Naive thymus-derived CD4-positive, alpha-beta T cell (primary cell): ENCODE measurements at regions not wholly inside any gene's neighbourhood (a gene's known extent, or its start where the extent isn't known, plus 50 kb on each side); places are given as distances from the start of the nearest gene placed in this dataset.
A peak's percentile ranks its signal among the peaks of the same experiment; 100 is the strongest.

ENCODE experiments used
- ATAC-seq: fragments of 150-1000 bp; cut with Tn5 transposase; 2 replicates; pipeline ENCODE4 v1.10.0; 2021; ENCODE audit warnings: mild to moderate bottlenecking, moderate library complexity
- CTCF ChIA-PET: fragments of 350-600 bp; sonication (Branson Sonifier 250); formaldehyde crosslinking; loops from one replicate; lab custom pipeline; 2021; ENCODE audit warnings: antibody characterized with exemption; lab: Charles Lee
- POLR2A ChIA-PET: fragments of 350-600 bp; sonication (Branson Sonifier 250); formaldehyde crosslinking; loops from one replicate; lab custom pipeline; 2021; ENCODE audit warnings: antibody characterized with exemption, inconsistent platforms; lab: Charles Lee
- DNase-seq, 9 donors: peaks; one replicate each; pipeline versions ENCODE4 v3.0.0 to v3.0.0-alpha.2; 2020 to 2022; ENCODE audit warnings: mixed read lengths in 1 of 9
- H3K27ac ChIP-seq: one replicate; pipeline ENCODE4 v1.7.0; 2013; ENCODE audit warnings: mild to moderate bottlenecking, low read depth, low read length, moderate library complexity
- H3K27me3 ChIP-seq, 2 donors: one replicate each; pipeline ENCODE4 v1.7.0; 2013; ENCODE audit warnings: low read length in 2 of 2, mild to moderate bottlenecking in 2 of 2, moderate library complexity in 2 of 2; ENCODE audit not compliant: control insufficient read depth in 2 of 2, insufficient read depth in 2 of 2
- H3K36me3 ChIP-seq, 3 experiments: 1 replicate in 2 of 3; 2 replicates in 1 of 3; pipeline ENCODE4 v1.7.0; 2013; ENCODE audit warnings: low read length in 3 of 3, mild to moderate bottlenecking in 3 of 3, moderate library complexity in 1 of 3; ENCODE audit not compliant: insufficient read depth in 3 of 3, control insufficient read depth in 2 of 3
- H3K4me1 ChIP-seq, 2 donors: one replicate each; pipeline ENCODE4 v1.7.0; 2013; ENCODE audit warnings: low read length in 2 of 2, mild to moderate bottlenecking in 2 of 2, moderate library complexity in 1 of 2; ENCODE audit not compliant: control insufficient read depth in 2 of 2, insufficient read depth in 2 of 2
- H3K4me3 ChIP-seq: 2 replicates; pipeline ENCODE4 v1.7.0; 2013; ENCODE audit warnings: mild to moderate bottlenecking, low read length
- H3K9me3 ChIP-seq, 3 experiments: 1 replicate in 2 of 3; 2 replicates in 1 of 3; pipeline ENCODE4 v1.7.0; 2013; ENCODE audit warnings: low read length in 3 of 3; ENCODE audit not compliant: control insufficient read depth in 2 of 3
- H3K27ac Mint-ChIP-seq, 9 donors: one replicate each; pipeline ENCODE4 v1.8.0; 2020 to 2022; ENCODE audit warnings: mixed read lengths in 9 of 9, mild to moderate bottlenecking in 8 of 9, moderate library complexity in 5 of 9, inconsistent platforms in 2 of 9
- H3K27me3 Mint-ChIP-seq, 5 donors: one replicate each; pipeline ENCODE4 v1.8.0; 2021 to 2022; ENCODE audit warnings: mixed read lengths in 5 of 5, mild to moderate bottlenecking in 1 of 5
- H3K36me3 Mint-ChIP-seq, 5 donors: one replicate each; pipeline ENCODE4 v1.8.0; 2020 to 2022; ENCODE audit warnings: mixed read lengths in 5 of 5, mild to moderate bottlenecking in 3 of 5, inconsistent platforms in 1 of 5
- H3K4me1 Mint-ChIP-seq, 7 donors: one replicate each; pipeline ENCODE4 v1.8.0; 2020 to 2022; ENCODE audit warnings: mixed read lengths in 7 of 7, mild to moderate bottlenecking in 3 of 7, inconsistent platforms in 1 of 7
- H3K4me3 Mint-ChIP-seq, 10 donors: one replicate each; pipeline ENCODE4 v1.8.0; 2020 to 2022; ENCODE audit warnings: mild to moderate bottlenecking in 10 of 10, mixed read lengths in 10 of 10, moderate library complexity in 6 of 10, inconsistent platforms in 2 of 10
- H3K9me3 Mint-ChIP-seq, 11 donors: one replicate each; pipeline ENCODE4 v1.8.0; 2020 to 2022; ENCODE audit warnings: mixed read lengths in 11 of 11, mild to moderate bottlenecking in 4 of 11, inconsistent platforms in 1 of 11, moderate library complexity in 1 of 11
- intact Hi-C, 2 donors: fragments of 100-400 bp; cut with micrococcal nuclease; formaldehyde crosslinking; loops; one replicate each; pipeline ENCODE4 v1.15.1; 2023

- H3K4me3 Mint-ChIP-seq: no peak overlapping the region
- H3K27ac ChIP-seq: no peak overlapping the region
- H3K27me3 Mint-ChIP-seq: peaks cover 0 to 3% (median 0%) of the 10 kb centered on the region in 5 donors
- POLR2A ChIA-PET: no interaction called here
- H3K36me3 ChIP-seq: no peaks in the 10 kb centered on the region
- no peaks in the 10 kb centered on the region for H3K9me3 ChIP-seq
- no peak overlapping the region for H3K4me3 ChIP-seq
- no peaks in the 10 kb centered on the region for H3K4me1 ChIP-seq
- intact Hi-C loops: no loop called here
- CTCF ChIA-PET: no interaction called here
- H3K27ac Mint-ChIP-seq: no peak overlapping the region
- ATAC-seq (no peak), DNase-seq (no peak)
- peaks cover 9 to 34% (median 24%) of the 10 kb centered on the region in 7 donors for H3K4me1 Mint-ChIP-seq
- H3K27me3 ChIP-seq: no peaks in the 10 kb centered on the region
- no peaks in the 10 kb centered on the region for H3K36me3 Mint-ChIP-seq
- peaks cover 0 to 16% (median 0%) of the 10 kb centered on the region in 11 donors for H3K9me3 Mint-ChIP-seq
Observed at GRCh38 chr12:126591533-126591932, 1526.3 kb downstream of the AACS start.

- H3K4me3 Mint-ChIP-seq: no peak overlapping the region
- no peaks in the 10 kb centered on the region for H3K4me1 Mint-ChIP-seq
- peaks cover 0 to 13% (median 0%) of the 10 kb centered on the region in 11 donors for H3K9me3 Mint-ChIP-seq
- no peak overlapping the region for H3K27ac ChIP-seq
- no peaks in the 10 kb centered on the region for H3K27me3 ChIP-seq
- H3K27me3 Mint-ChIP-seq: no peaks in the 10 kb centered on the region
- H3K36me3 ChIP-seq: no peaks in the 10 kb centered on the region
- POLR2A ChIA-PET: no interaction called here
- H3K4me1 ChIP-seq: no peaks in the 10 kb centered on the region
- no peaks in the 10 kb centered on the region for H3K36me3 Mint-ChIP-seq
- no peak overlapping the region for H3K27ac Mint-ChIP-seq
- CTCF ChIA-PET: no interaction called here
- DNase-seq: no peak
- intact Hi-C loops: no loop called here
- ATAC-seq: no peak
- no peaks in the 10 kb centered on the region for H3K9me3 ChIP-seq
- no peak overlapping the region for H3K4me3 ChIP-seq
Observed at GRCh38 chr12:126601184-126602170, 1536.2 kb downstream of the AACS start.

- H3K27me3 ChIP-seq: no peaks in the 10 kb centered on the region
- ChIA-PET POLR2A (no interaction called here), CTCF (no interaction called here)
- no peak overlapping the region for H3K27ac ChIP-seq
- DNase-seq (no peak), ATAC-seq (no peak)
- H3K4me1 ChIP-seq: no peaks in the 10 kb centered on the region
- no peaks in the 10 kb centered on the region for H3K9me3 ChIP-seq
- Mint-ChIP-seq H3K4me1 (peaks cover 0 to 7% (median 1%) of the 10 kb centered on the region in 7 donors), H3K36me3 (no peaks in the 10 kb centered on the region), H3K27ac (no peak overlapping the region), H3K27me3 (no peaks in the 10 kb centered on the region), H3K4me3 (no peak overlapping the region), H3K9me3 (peaks cover 0 to 13% (median 0%) of the 10 kb centered on the region in 11 donors)
- H3K4me3 ChIP-seq: no peak overlapping the region
- intact Hi-C loops: no loop called here
- H3K36me3 ChIP-seq: no peaks in the 10 kb centered on the region
Observed at GRCh38 chr12:126602612-126603011, 1537.4 kb downstream of the AACS start.

- ChIA-PET POLR2A (no interaction called here), CTCF (no interaction called here)
- peaks cover 0 to 4% (median 0%) of the 10 kb centered on the region in 5 donors for H3K36me3 Mint-ChIP-seq
- H3K36me3 ChIP-seq: no peaks in the 10 kb centered on the region
- H3K27ac ChIP-seq: no peak overlapping the region
- intact Hi-C loops: no loop called here
- no peak overlapping the region for H3K4me3 Mint-ChIP-seq
- no peaks in the 10 kb centered on the region for H3K27me3 Mint-ChIP-seq
- no peak for ATAC-seq
- no peak for DNase-seq
- H3K4me1 ChIP-seq: no peaks in the 10 kb centered on the region
- H3K27me3 ChIP-seq: no peaks in the 10 kb centered on the region
- H3K27ac Mint-ChIP-seq: peak overlapping the region in 1 of 9 donors; percentile 17
- peaks cover 0 to 21% (median 5%) of the 10 kb centered on the region in 11 donors for H3K9me3 Mint-ChIP-seq
- peaks cover 0 to 31% (median 10%) of the 10 kb centered on the region in 7 donors for H3K4me1 Mint-ChIP-seq
- no peaks in the 10 kb centered on the region for H3K9me3 ChIP-seq
- no peak overlapping the region for H3K4me3 ChIP-seq
Observed at GRCh38 chr12:126607157-126607556, 1541.9 kb downstream of the AACS start.

GRCh38 chr12:126607867-126608266, 1542.6 kb downstream of the AACS start:
- peaks cover 0 to 2% (median 0%) of the 10 kb centered on the region in 3 experiments for H3K9me3 ChIP-seq
- no peaks in the 10 kb centered on the region for H3K4me1 ChIP-seq
- H3K27me3 ChIP-seq: no peaks in the 10 kb centered on the region
- Mint-ChIP-seq H3K27me3 (no peaks in the 10 kb centered on the region), H3K4me3 (peak overlapping the region in 2 of 10 donors; percentile 7 to 22), H3K36me3 (peaks cover 0 to 4% (median 0%) of the 10 kb centered on the region in 5 donors), H3K4me1 (peaks cover 0 to 31% (median 10%) of the 10 kb centered on the region in 7 donors), H3K9me3 (peaks cover 0 to 28% (median 8%) of the 10 kb centered on the region in 11 donors), H3K27ac (no peak overlapping the region)
- H3K27ac ChIP-seq: no peak overlapping the region
- ChIA-PET CTCF (no interaction called here), POLR2A (no interaction called here)
- DNase-seq (no peak), ATAC-seq (no peak)
- H3K36me3 ChIP-seq: no peaks in the 10 kb centered on the region
- intact Hi-C loops: no loop called here
- no peak overlapping the region for H3K4me3 ChIP-seq

- no peaks in the 10 kb centered on the region for H3K27me3 ChIP-seq
- no peak overlapping the region for H3K27ac ChIP-seq
- Mint-ChIP-seq H3K36me3 (peaks cover 0 to 4% (median 0%) of the 10 kb centered on the region in 5 donors), H3K4me3 (peak overlapping the region in 3 of 10 donors; percentile 22 to 40 (median 34)), H3K4me1 (peaks cover 0 to 31% (median 10%) of the 10 kb centered on the region in 7 donors), H3K27ac (peak overlapping the region in 3 of 9 donors; percentile 17 to 58 (median 45)), H3K9me3 (peaks cover 0 to 33% (median 11%) of the 10 kb centered on the region in 11 donors), H3K27me3 (no peaks in the 10 kb centered on the region)
- H3K4me1 ChIP-seq: no peaks in the 10 kb centered on the region
- intact Hi-C loops: no loop called here
- CTCF ChIA-PET: no interaction called here
- POLR2A ChIA-PET: no interaction called here
- H3K9me3 ChIP-seq: peaks cover 0 to 9% (median 0%) of the 10 kb centered on the region in 3 experiments
- no peaks in the 10 kb centered on the region for H3K36me3 ChIP-seq
- peak in 2 of 9 donors; percentile 5 to 25 for DNase-seq
- peak; percentile 24 for ATAC-seq
- no peak overlapping the region for H3K4me3 ChIP-seq
Observed at GRCh38 chr12:126608607-126609175, 1543.5 kb downstream of the AACS start.
